GM12892 (cell line): ENCODE measurements at regions not wholly inside any gene's neighbourhood (a gene's known extent, or its start where the extent isn't known, plus 50 kb on each side); places are given as distances from the start of the nearest gene placed in this dataset.

Experiments
- POLR2A ChIP-seq: IDR thresholded peaks from 2 replicates; pipeline ENCODE4 v1.6.1; 2011; ENCODE audit warnings: low read depth, low read length, control low read depth
- POLR2AphosphoS5 ChIP-seq: IDR thresholded peaks from 2 replicates; pipeline ENCODE4 v1.6.1; 2011; ENCODE audit warnings: low read depth, low read length, control low read depth
- TAF1 ChIP-seq: IDR thresholded peaks from 2 replicates; pipeline ENCODE4 v1.6.1; 2011; ENCODE audit warnings: low read depth, mild to moderate bottlenecking, control low read depth, low read length, borderline replicate concordance

DNA sequence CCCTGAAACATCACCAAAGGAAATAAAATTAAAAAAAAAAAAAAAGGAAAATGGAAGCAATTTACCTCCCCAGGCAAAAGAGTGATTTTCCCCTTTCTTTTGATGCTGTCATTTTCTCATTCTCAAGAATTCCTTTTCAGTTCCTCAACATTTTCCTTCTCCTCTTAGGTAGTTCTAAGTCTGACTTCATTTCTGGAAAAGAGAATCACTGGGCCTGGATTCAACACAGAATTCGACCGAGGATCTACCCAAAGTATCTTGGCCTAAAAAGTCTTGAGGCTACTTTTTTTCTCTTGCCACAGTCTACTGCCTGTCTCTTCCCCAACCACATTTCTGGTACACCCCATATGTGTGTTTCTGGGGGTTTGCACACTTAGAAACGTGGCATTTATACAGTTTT is 717.8 kb upstream of the TBX3 start:
- TF ChIP-seq POLR2AphosphoS5 (no peak), POLR2A (no peak), TAF1 (no peak)
